ENCODE measurements at regions not wholly inside any gene's neighbourhood (a gene's known extent, or its start where the extent isn't known, plus 50 kb on each side); places are given as distances from the start of the nearest gene placed in this dataset.

DNA sequence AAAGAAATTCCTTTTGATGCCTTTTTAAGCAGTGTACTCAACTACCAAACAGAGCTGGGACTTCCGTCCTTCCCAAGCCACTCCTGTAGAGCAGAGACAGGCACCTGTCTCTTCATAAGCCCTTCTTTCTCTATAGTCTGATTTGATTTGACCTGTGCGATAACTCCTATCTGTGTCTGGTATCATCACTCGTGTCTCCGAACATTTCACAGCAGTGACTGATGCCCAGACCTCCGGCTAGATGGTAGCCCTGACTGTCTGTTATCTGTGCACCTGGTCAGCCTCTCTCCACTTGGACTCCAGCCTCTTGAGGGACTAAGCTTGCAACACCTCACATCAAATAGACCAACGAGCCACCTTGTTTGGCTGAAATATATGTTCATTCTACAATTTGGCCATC is 316.2 kb upstream of the ZNF507 start:
- TF ChIP-seq, protein P1, sequence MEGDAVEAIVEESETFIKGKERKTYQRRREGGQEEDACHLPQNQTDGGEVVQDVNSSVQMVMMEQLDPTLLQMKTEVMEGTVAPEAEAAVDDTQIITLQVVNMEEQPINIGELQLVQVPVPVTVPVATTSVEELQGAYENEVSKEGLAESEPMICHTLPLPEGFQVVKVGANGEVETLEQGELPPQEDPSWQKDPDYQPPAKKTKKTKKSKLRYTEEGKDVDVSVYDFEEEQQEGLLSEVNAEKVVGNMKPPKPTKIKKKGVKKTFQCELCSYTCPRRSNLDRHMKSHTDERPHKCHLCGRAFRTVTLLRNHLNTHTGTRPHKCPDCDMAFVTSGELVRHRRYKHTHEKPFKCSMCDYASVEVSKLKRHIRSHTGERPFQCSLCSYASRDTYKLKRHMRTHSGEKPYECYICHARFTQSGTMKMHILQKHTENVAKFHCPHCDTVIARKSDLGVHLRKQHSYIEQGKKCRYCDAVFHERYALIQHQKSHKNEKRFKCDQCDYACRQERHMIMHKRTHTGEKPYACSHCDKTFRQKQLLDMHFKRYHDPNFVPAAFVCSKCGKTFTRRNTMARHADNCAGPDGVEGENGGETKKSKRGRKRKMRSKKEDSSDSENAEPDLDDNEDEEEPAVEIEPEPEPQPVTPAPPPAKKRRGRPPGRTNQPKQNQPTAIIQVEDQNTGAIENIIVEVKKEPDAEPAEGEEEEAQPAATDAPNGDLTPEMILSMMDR (IDR thresholded peaks at IDR 0.05; ENCODE audit: control extremely low read depth in 1 of 3, insufficient read depth in 1 of 3, low read depth in 1 of 3, low read length in 3 of 3) = no peak
- no peak for TF ChIP-seq POLR2AphosphoS5 (IDR thresholded peaks at IDR 0.05; ENCODE audit: low read depth, low read length)
